GM10248 (cell line): ENCODE measurements at regions not wholly inside any gene's neighbourhood (a gene's known extent, or its start where the extent isn't known, plus 50 kb on each side); places are given as distances from the start of the nearest gene placed in this dataset.

Experiments
- CTCF ChIA-PET: fragments of 300-600 bp; sonication (Branson Sonifier 250); formaldehyde crosslinking; extraction: SDS; loops from one replicate; lab custom pipeline; 2021; ENCODE audit warnings: antibody characterized with exemption; lab: Yijun Ruan, JAX
- POLR2A ChIA-PET: fragments of 350-650 bp; sonication (Branson Sonifier 250); formaldehyde crosslinking; extraction: SDS; loops from one replicate; lab custom pipeline; 2020; ENCODE audit warnings: antibody characterized with exemption; lab: Yijun Ruan, JAX
- DNase-seq: peaks from one replicate; pipeline ENCODE4 v3.0.0; 2012; ENCODE audit errors: extremely low spot score
- TF ChIP-seq, protein P1 (sequence below): IDR thresholded peaks from 2 replicates; pipeline ENCODE4 v1.5.1; 2012; ENCODE audit warnings: mild to moderate bottlenecking, low read depth; ENCODE audit errors: extremely low read depth, missing control alignments, control extremely low read depth

DNA sequence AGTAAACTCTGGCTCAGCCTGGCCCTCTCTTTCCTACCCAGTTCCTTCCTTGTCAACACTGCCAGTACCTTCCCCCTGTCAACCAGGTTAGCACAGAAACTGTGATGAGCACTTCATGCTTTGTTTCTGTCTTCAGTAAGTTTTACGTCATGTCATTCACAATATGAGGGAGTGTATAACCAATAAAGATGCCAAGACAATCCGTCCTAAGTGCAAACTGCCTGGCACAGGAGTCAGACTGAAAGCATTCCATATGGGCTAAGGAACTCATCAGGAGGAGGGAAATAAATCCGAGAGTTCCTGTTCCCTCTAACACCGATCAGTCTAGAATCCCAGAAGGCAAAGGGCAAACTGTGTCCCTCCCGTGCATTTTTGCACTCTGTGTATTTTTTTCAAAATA lies 507.2 kb downstream of the CMPK2 start:
- POLR2A ChIA-PET = no interaction called here
- TF ChIP-seq, protein P1, sequence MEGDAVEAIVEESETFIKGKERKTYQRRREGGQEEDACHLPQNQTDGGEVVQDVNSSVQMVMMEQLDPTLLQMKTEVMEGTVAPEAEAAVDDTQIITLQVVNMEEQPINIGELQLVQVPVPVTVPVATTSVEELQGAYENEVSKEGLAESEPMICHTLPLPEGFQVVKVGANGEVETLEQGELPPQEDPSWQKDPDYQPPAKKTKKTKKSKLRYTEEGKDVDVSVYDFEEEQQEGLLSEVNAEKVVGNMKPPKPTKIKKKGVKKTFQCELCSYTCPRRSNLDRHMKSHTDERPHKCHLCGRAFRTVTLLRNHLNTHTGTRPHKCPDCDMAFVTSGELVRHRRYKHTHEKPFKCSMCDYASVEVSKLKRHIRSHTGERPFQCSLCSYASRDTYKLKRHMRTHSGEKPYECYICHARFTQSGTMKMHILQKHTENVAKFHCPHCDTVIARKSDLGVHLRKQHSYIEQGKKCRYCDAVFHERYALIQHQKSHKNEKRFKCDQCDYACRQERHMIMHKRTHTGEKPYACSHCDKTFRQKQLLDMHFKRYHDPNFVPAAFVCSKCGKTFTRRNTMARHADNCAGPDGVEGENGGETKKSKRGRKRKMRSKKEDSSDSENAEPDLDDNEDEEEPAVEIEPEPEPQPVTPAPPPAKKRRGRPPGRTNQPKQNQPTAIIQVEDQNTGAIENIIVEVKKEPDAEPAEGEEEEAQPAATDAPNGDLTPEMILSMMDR = no peak
- DNase-seq = no peak
- CTCF ChIA-PET = no interaction called here

DNA sequence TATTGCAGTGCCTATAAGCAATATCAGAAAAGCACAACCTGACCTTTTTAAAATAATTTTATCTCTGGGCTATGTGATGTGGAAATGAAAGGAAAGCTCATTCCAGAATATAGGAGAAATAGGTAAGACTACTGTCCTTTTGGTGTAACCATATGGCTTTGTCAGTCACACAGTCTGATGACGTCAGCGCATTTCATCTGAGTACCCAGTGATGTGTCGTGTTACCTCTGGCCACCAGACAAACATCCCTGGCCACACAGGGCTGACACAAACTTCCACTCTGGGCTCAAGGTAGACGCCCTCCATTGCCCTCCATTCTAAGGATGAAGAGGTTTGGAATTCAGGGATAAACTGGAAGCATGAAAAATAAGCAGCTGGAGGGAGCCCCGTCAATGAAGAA lies 506.7 kb downstream of the CMPK2 start:
- POLR2A ChIA-PET = no interaction called here
- TF ChIP-seq, protein P1 = no peak
- CTCF ChIA-PET = no interaction called here
- no peak for DNase-seq

DNA sequence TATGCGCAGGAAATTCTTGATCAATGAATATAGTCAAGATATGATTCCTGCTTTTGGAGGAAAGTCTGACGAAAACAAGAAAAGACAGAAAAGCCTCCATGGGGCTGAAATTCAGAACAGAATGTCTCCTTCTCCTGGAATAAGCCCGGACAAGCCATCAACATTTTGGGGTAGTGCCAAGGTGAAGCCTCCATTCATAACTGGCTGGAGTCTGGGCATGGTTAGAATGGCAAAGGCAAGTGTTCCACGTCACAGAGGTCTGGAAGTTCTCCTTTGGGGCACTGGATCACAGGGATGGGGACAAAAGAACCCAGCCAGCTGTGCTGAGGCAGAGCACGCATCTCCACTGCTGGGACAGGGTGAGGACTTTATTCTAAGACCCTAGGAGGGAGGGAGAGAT lies 505.7 kb downstream of the CMPK2 start:
- TF ChIP-seq, protein P1 = no peak
- DNase-seq = no peak
- ChIA-PET POLR2A (no interaction called here), CTCF (no interaction called here)

DNA sequence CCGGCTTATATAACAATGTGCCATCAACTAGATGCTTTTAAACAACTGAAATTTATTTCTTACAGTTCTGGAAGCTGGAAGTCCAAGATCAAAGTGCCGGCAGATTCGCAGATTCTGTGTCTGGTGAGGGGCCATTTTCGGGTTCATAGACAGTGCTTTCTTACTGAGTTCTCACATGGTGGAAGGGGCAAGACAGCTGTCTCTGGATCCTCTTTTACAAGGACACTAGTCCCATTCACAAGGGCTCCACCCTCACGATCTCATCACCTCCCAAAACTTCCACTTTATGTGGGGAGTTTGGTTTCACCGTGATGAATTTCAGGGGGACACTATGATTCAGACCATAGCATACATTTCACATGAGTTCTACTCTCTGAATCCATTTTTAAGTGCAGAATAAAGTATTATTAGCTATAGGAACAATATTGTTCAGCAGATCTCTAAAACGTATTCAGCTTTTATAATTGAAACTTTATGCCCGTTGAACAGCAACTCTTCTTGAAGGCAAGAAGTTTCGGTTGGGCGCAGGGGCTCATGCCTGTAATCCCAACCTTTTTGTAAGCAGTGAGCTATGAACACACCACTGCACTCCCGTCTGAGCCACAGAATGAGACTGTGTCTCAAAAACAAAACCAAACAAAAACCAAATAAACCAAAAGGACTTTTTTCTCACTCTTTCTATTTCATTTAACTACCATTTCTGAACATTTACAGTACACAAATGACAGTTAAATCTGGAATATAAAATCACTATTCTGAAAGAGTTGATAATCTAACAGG lies 502.8 kb downstream of the CMPK2 start:
- ChIA-PET POLR2A (no interaction called here), CTCF (interaction anchor here (0.7 to 1.3 kb wide), 3 partner anchors 9 to 27 kb away, joined by 3 to 4 read pairs (median 4); no protein-coding TSS in a partner anchor)
- TF ChIP-seq, protein P1 = no peak
- no peak for DNase-seq

DNA sequence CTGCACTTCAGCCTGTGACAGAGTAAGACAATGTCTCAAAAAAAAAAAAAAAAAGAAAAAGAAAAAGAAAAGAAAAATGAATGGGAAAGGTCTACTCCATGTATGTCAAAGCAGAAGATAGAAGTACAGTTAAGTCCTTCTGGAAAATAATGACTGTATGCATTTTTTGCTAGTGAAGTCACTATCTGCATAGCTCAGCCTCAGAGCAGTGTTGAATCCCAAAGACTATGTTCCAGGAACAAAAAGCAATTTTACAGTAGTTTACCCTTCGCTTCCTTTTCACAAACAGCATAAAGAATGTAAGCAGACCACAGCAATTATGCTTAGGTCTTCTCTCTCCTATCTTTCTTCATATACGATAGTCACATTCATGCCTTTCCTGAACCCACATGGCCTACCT lies 497.4 kb downstream of the CMPK2 start:
- TF ChIP-seq, protein P1 = no peak
- CTCF ChIA-PET = no interaction called here
- POLR2A ChIA-PET = no interaction called here
- no peak for DNase-seq

DNA sequence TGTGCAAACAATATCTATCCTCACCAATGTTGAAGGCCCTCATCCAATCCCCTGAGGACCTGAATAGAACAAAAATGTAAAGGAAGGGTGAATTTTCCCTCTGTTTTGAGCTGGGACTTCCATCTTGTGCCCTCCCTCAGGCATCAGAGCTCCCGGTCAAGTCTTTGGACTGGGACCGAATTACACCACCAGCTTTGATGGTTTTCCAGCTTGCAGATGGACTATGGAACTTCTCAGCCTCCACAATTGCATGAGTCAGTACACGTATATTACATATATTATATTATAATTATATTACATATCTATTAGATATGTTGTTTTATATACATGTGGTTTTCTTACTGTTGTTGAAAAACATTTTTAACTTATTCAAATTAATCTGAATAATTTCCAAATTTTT lies 496.4 kb downstream of the CMPK2 start:
- TF ChIP-seq, protein P1 = no peak
- ChIA-PET POLR2A (no interaction called here), CTCF (no interaction called here)

More for the DNA sequence above, 496.4 kb downstream of the CMPK2 start:
- no peak for DNase-seq
